Amniotic epithelial cell (primary cell): ENCODE measurements at regions not wholly inside any gene's neighbourhood (a gene's known extent, or its start where the extent isn't known, plus 50 kb on each side); places are given as distances from the start of the nearest gene placed in this dataset.

Experiments used
- DNase-seq: peaks from one replicate; pipeline ENCODE4 v3.0.0-alpha.2; 2010; ENCODE audit warnings: low read depth

- DNase-seq, result no peak
Measured at GRCh38 chr4:184879271-184879670, 53.5 kb upstream of the ACSL1 start.

DNA sequence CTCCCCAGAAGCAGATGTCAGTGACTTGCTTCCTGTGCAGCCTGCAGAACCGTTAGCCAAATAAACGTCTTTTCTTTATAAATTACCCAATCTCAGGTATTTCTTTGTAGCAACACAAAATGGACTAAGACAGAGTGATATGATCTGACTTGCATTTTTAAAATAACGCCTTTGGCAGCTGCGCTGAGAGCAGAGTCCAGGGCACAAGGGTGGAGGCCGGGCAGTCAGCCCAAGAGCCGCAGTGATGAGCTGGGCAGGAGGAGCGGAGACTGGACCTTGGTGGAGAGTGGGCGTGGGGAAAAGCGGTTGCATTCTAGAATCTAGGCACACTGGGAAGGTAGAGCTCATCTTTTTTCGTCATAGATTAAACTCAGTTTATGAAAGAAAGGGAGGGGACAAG, 56.5 kb upstream of the ACSL1 start:
- no peak for DNase-seq

GRCh38 chr4:184883024-184883423, 57.3 kb upstream of the ACSL1 start:
- DNase-seq, result no peak

GRCh38 chr4:184884883-184885282, 59.1 kb upstream of the ACSL1 start:
- DNase-seq, result no peak

DNA sequence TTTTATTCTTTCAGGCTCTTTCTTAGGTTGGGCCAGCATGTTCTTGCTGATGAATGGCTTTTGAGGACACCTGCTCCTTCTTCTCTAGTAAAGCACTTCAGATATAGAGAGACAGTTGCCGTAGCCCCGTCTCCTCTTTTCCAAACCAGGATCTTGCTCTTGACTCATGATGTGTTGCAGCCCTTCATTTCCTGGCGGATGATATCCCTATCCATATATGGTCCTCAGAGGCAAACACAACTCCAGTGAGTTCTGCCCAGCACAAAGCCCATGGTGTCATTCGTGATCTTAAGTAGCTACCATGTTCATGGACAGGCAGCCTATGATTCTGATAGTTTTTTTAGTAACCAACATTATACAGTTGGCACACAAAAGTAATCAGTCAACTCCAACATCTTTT, 59.8 kb upstream of the ACSL1 start:
- DNase-seq, result no peak

DNA sequence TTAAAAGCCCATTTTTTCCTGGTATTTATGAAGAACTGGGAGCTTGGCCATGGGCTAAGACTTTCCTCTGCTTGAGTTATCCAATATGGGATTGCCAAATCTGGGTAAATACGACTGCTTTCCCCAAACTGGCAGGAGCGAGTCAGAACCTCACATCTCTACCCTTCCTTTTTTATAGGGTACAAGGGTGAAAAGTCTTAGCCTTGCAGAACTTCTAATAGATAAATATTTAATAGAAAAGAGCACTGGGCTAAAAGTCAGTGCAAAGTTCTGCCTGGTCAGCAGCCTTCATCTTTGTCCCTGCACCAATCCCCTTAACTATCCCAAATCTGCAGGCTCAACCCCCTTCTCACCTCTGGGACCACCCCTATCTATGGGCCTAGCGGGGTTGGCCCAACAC, 61.6 kb upstream of the ACSL1 start:
- no peak for DNase-seq

GRCh38 chr4:184887947-184888346, 62.2 kb upstream of the ACSL1 start:
- no peak for DNase-seq

DNA sequence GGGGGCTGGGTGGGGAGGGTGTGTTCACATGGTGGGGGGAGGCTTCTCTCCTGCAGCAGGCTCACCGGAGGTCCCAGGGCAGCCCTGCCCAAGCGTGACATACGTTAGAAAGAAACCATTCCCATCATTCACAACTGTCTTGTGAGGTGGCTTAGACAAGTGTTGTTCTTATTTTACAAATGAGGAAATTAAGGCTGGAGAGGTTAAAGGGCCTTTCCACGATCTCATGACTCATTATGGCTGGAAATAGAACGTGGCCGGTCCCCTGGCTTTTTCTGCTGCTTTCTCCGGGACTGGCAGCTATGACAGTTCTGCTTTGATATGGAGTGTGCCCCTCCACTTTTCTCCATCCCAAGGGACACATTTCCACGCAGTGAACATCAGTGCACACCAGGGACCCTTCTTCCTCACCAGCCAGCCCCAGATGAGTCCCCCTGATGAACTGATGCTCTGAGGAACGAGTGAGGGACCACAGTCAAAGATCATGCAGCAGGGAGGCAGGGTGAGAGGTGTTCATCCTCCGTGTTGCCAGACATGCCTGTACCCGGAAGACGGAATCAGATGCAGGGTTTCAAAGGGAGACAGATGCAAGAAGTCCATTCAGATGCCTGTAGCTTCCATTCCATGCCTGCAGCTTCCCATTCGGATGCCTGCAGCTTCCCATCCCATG, 64.0 kb upstream of the ACSL1 start:
- no peak for DNase-seq

GRCh38 chr4:184890499-184890898, 64.7 kb upstream of the ACSL1 start:
- no peak for DNase-seq

- DNase-seq, result no peak
Measured at GRCh38 chr4:184891816-184892397, 66.1 kb upstream of the ACSL1 start.

- no peak for DNase-seq
Measured at GRCh38 chr4:184892999-184893398, 67.2 kb upstream of the ACSL1 start.

DNA sequence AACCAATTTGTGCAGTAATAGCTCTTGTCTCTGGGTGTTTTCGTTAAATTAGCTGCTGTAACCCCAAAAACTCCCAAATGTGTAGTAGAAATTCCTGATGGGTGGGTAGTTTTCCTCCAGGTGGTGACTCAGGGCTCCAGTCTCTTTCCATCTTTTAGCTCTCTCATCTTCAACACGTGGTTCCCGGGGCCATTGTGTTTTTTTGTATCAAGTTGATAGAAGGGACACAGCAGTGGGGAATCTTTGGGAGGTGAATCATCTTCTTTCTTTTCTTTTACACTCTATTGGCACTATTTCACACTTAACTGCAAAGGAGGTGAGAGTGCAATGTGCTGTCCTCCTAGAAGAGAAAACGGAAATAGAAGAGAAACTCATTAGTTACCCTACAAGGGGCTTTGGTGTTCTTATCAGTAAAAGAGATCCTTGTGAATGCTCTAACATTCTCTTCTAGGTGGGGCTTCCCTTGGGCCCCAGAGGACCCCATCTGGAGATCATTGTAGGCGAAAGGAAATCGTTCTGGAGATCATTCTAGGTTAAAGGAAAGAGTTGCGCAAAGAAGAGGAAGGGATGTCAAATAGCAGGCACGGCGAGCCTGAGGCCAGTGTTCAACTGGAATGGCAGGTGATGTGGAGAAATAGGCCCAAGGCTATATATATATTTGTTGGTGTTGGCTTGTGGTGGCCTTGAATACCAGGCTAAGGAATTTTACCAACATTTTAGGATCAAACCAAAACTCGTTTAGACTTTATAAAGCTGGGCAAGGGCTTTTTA, 68.2 kb upstream of the ACSL1 start:
- no peak for DNase-seq

DNA sequence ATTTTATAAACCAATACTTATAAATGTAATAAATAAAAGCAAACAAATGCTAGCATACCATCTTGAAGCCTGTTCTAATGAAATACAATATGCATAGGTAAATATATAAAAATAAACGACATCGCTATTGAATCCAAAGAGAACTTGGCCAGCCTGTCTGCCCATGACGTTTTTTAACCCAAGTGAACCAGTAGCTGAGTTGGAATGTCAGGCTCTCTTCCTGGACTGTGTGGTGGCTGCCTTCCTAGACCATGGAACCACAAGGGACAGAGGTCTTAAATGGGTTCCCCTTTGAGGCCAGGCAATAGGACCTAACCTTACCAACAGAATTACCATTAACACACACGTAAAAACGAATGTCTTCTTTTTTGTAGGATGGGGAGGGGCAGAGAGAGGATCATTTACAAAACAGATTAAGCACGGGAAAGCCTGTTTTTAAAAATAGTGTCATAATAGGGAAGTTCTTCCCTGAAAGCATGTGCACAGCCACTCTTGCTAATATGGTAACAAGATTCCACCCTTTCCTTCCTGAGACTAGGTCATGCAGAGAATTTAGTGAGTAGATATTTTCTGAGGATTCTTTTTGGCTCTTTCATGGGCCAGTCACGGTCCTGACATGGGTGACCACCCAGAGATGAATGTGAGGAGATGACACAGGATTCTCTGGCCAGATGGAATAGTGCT, 69.4 kb upstream of the ACSL1 start:
- no peak for DNase-seq

DNA sequence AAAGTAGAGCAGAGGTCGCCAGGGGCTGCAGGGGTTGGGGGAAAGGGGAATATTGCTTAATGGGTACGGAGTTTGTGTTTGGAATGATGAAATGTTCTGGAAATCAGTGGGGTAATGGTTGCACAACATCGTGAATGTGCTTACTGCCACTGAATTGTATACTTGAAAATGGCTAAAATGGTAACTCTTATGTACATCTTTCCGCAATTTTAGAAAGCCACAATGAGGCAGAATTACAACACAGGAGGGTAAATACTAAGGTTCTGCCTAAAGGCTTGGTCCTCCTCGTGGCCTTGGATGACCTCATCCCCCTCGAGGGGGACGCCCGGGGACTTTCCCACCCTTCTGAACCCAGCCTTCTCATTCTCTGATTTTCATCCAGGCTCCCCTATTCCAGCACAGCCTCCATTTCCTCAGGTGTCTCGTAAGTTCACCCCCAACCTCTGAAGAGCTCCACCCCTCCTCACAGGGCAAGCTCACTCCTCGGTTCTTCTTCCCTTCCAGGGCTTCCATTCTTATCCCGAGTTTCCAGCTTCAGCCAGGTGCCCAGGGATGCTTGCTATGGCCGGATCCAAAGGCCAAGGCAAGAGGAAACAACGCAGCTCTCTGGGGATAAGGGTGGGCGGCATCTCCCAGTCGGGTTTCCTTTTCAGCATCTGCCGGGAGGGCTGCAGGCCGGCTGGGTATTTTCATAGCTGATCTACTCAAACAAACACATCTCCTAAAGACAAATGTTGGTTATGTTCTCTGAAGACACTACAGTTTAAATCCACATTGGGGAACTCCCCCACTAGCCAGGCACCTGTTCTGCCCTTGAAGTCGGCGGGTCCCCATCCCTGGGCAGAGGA, 71.3 kb upstream of the ACSL1 start:
- peak; percentile 48 for DNase-seq

- DNase-seq, result no peak
Measured at GRCh38 chr4:184897895-184898294, 72.1 kb upstream of the ACSL1 start.

- DNase-seq, result no peak
Measured at GRCh38 chr4:184898793-184899192, 73.0 kb upstream of the ACSL1 start.

DNA sequence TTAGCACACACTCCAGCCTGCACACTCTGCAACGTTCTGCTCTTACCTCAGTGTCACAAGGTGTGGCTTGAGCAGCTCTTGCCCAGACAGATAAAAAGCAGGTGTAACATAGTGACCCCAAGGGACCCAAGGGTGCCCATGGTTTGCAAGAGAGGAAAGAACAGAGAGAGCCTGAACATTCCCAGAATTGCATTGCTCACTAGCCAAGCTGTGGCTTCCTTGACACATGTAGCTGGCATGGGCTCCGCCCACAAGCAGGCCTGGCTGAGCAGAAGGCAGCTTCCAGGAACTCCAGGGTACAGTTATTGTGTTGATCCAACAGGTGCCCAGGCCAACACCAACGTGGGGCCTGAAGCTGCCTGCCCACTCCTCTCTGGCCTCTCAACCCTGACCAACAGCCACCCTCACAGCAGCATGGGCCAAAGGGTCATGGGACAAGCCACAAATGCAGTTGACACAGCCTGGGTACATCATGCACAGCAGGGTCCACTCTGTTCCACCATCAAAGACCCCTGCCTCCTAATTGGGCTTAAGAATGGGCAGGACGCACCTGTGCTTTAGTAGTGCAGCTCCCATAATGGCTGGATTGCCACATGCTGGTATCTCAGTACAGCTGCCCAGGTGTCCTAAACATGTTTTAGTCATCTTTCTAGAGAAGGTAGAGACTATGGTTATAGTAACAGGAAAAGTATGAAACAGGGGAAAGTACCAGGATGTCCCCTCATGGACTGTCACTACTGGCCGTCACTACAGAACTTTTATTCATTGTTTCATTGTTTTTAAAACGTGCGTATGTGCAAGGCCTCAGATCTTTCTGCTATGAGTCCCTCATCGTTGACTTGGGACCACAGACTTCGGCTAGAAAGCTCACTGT, 73.7 kb upstream of the ACSL1 start:
- DNase-seq, result peak; percentile 42

DNA sequence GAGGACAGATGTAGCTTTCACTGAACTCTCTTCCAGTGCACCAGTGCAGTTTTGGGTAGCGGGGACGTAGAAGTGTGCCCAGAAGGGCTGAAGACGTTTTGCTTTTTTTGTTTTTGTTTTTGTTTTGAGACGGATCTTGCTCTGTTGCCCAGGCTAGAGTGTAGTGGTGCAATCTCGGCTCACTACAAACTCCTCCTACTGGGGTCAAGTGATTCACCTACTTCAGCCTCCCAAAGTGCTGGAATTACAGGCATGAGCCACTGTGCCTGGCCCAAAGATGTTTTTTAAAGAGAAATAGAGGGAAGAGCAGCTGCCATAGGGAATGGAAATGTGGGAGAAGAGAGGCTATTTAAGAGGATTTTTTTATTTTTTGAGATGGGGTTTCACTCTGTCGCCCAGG, 74.4 kb upstream of the ACSL1 start:
- DNase-seq, result no peak

DNA sequence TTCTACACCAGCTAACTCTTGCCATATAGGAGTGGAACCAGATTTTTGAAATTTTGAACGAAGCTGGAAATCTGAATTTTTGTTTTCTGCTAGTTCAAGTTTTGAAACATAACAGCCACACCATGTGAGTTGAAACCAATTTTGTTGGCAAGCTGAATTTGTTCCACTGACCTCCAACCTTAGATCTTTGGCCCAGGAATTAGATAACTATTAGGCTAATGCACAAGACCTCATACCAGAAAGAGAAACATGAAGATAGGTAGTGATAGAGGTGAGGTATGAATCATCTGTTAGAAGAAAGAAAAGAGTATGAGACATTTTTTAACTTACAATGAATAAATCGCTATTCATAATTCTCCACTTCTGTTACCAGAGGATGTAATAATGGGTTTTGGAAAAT, 76.8 kb upstream of the ACSL1 start:
- no peak for DNase-seq

GRCh38 chr4:184906480-184907097, 80.8 kb upstream of the ACSL1 start:
- DNase-seq, result no peak

GRCh38 chr4:184907216-184907615, 81.4 kb upstream of the ACSL1 start:
- no peak for DNase-seq
